ENCODE measurements at regions not wholly inside any gene's neighbourhood (a gene's known extent, or its start where the extent isn't known, plus 50 kb on each side); places are given as distances from the start of the nearest gene placed in this dataset.

GRCh38 chr13:81670048-81670447 is 1329.1 kb upstream of the SPRY2 start (continued):
- no peak for TF ChIP-seq ZBTB33 (IDR thresholded peaks at IDR 0.05)
- no peak for TF ChIP-seq EGR1 (IDR thresholded peaks at IDR 0.05; ENCODE audit: low read depth in 2 of 2)
- no peak for TF ChIP-seq RAD21 (IDR thresholded peaks at IDR 0.05)
- no peak for TF ChIP-seq SP1 (IDR thresholded peaks at IDR 0.05)

DNA sequence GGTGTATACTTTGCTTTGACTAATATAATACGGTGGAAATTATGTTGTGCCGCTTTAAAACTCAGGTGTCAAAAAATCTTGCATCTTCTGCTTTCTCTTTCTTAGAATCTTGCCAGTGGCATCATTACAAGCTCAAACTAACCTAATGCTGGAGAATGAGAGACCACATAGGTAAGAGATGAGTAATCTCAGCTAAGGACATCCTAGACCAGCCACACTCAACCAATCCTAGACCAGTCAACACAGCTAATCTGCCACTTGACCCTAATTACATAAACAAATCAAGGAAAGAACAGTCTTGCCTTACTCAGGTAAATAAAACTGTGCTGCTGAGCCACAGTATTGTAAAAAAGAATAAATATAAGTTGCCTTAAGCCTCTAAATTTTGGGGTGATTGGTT is 1323.9 kb upstream of the SPRY2 start:
- Histone ChIP-seq H3K4me1 (ENCODE audit: control insufficient read depth in 4 of 4, insufficient read depth in 4 of 4, low read length in 3 of 4) (no peaks in the 10 kb centered on the region), H3K36me3 (ENCODE audit: control insufficient read depth in 4 of 4, insufficient read depth in 3 of 4, low read depth in 1 of 4, low read length in 3 of 4) (no peaks in the 10 kb centered on the region), H3K4me3 (ENCODE audit: low read depth in 1 of 3, low read length in 3 of 3) (no peak overlapping the region), H3K9ac (ENCODE audit: low read depth in 1 of 2, low read length in 2 of 2) (no peak overlapping the region), H3K27ac (ENCODE audit: low read depth in 1 of 2, low read length in 2 of 2) (no peak overlapping the region), H3K9me3 (ENCODE audit: control insufficient read depth in 4 of 4, low read length in 3 of 4) (no peaks in the 10 kb centered on the region), H3K27me3 (ENCODE audit: control insufficient read depth in 4 of 4, insufficient read depth in 4 of 4, low read length in 3 of 4) (no peaks in the 10 kb centered on the region)
- no peak for DNase-seq (ENCODE audit: low spot score)
- 89% methylated on average over 2 of the region's 2 CpGs for WGBS
- TF ChIP-seq HNF4G (IDR thresholded peaks at IDR 0.05) (no peak), JUND (IDR thresholded peaks at IDR 0.05) (no peak), FOXA1 (IDR thresholded peaks at IDR 0.05) (no peak), HNF4A (conservative IDR thresholded peaks at IDR 0.05) (no peak), GABPA (IDR thresholded peaks at IDR 0.05 in 1 of 2, conservative IDR thresholded peaks at IDR 0.05 in 1 of 2) (no peak), TAF1 (conservative IDR thresholded peaks at IDR 0.05) (no peak), NR2F2 (IDR thresholded peaks at IDR 0.05) (no peak), RXRA (IDR thresholded peaks at IDR 0.05) (no peak), SP1 (IDR thresholded peaks at IDR 0.05) (no peak), YY1 (IDR thresholded peaks at IDR 0.05) (no peak), ZBTB33 (IDR thresholded peaks at IDR 0.05) (no peak), FOXA2 (IDR thresholded peaks at IDR 0.05) (no peak)

GRCh38 chr13:81659984-81660383 is 1319.1 kb upstream of the SPRY2 start:
- no peaks in the 10 kb centered on the region for H3K36me3 ChIP-seq (ENCODE audit: control insufficient read depth in 4 of 4, insufficient read depth in 3 of 4, low read depth in 1 of 4, low read length in 3 of 4)
- H3K27me3 ChIP-seq (ENCODE audit: control insufficient read depth in 4 of 4, insufficient read depth in 4 of 4, low read length in 3 of 4): no peaks in the 10 kb centered on the region
- TF ChIP-seq GABPA (IDR thresholded peaks at IDR 0.05 in 1 of 2, conservative IDR thresholded peaks at IDR 0.05 in 1 of 2) (no peak), ZBTB33 (IDR thresholded peaks at IDR 0.05) (no peak), HNF4G (IDR thresholded peaks at IDR 0.05) (no peak), HNF4A (conservative IDR thresholded peaks at IDR 0.05) (no peak), EGR1 (IDR thresholded peaks at IDR 0.05; ENCODE audit: low read depth in 2 of 2) (no peak)
- no peaks in the 10 kb centered on the region for H3K4me1 ChIP-seq (ENCODE audit: control insufficient read depth in 4 of 4, insufficient read depth in 4 of 4, low read length in 3 of 4)
- H3K4me3 ChIP-seq (ENCODE audit: low read depth in 1 of 3, low read length in 3 of 3): no peak overlapping the region
- H3K9ac ChIP-seq (ENCODE audit: low read depth in 1 of 2, low read length in 2 of 2): no peak overlapping the region
- DNase-seq (ENCODE audit: low spot score): no peak
- no peak overlapping the region for H3K27ac ChIP-seq (ENCODE audit: low read depth in 1 of 2, low read length in 2 of 2)
- no peaks in the 10 kb centered on the region for H3K9me3 ChIP-seq (ENCODE audit: control insufficient read depth in 4 of 4, low read length in 3 of 4)
- WGBS: 86% methylated on average over 1 of the region's 1 CpG
